Left ventricle myocardium superior (tissue), 1 donor: ENCODE measurements at regions not wholly inside any gene's neighbourhood (a gene's known extent, or its start where the extent isn't known, plus 50 kb on each side); places are given as distances from the start of the nearest gene placed in this dataset.
A peak's percentile ranks its signal among the peaks of the same experiment; 100 is the strongest.
"Not testable (repeated sequence)": the region's sequence is repeated elsewhere in the genome, so short reads cannot be mapped to it uniquely, and the experiment has no call there.

ENCODE experiments used
- ATAC-seq: fragments of 200-7000 bp; cut with Tn5 transposase; one replicate; pipeline ENCODE4 v1.9.1; 2020; ENCODE audit warnings: mild to moderate bottlenecking, moderate library complexity
- DNase-seq: peaks from one replicate; pipeline ENCODE4 v3.0.0-alpha.2; 2020
- intact Hi-C: fragments of 100-400 bp; cut with micrococcal nuclease; formaldehyde crosslinking; loops from one replicate; pipeline ENCODE4 v1.11.0; 2022
- donor health status: DM: no; HTN: yes; CAD: no; lungs with severe emphysema.

DNA sequence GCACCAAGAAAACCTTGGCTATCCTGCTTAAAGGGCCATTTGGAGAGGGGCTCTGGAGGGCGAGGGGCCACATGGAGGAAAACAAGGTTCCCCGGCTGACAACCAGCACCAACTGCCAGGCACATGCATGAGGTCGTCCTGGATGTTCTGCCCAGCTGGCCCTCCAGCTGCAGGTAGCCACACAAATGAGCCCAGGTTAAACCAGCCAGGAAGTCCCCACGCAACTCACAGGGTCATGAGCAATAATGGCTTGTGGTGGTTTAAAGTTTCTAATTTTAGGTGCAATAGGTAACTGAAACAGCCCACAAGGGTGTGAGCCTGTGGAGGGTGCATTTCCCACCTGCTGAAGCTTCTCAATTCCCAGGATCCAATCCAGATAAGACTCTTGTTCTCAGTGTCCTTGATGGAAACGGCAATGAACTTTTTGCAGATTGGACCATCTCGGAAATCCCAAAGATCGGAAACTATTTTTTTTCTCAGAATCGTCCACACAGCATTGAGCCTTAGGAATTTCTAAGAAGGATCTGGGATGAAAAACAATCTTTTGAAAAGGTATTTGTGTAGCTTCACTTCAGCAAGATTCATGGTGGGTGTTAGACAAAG lies 123.2 kb downstream of the UNC93B1 start:
- ATAC-seq, DNase-seq, intact Hi-C loops: not testable (repeated sequence)

DNA sequence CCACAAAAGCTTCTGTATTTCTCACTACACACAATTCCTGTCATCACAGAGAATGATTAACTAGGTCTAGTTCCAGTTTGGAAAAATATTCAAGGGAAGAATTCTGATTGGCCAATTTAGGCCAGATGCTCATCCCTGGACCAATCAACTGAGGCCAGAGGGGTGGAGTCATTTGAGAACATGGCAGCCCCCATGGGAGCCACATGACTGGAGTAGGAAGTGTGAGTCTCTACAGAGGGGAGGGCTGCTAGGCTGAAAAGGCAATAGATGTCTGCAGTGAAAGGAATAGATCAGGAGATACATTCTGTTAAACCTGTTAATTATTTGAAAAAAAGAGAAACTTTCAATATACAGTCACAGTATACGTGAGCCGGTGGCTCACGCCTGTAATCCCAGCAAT lies 125.2 kb downstream of the UNC93B1 start:
- intact Hi-C loops, ATAC-seq, DNase-seq: not testable (repeated sequence)

DNA sequence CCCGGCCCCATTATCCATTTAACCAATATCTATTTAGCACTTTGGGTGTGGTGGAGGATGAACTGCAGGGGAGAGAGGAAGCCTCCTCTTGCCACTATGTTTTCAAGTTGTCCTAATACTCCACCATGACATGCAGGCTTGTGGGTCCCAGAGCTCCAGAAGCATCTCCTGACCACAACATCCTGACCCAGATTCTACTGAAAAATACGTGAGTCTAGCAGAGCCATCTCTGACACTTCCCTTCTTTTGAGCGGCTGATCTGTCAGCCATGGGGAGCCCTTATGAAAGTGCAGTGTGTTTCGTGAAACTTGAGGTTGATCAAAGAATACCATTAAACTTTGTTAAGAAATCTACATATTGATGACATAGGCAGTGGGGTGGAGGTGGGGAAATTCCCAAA lies 126.6 kb downstream of the UNC93B1 start:
- intact Hi-C loops, DNase-seq, ATAC-seq: not testable (repeated sequence)

DNA sequence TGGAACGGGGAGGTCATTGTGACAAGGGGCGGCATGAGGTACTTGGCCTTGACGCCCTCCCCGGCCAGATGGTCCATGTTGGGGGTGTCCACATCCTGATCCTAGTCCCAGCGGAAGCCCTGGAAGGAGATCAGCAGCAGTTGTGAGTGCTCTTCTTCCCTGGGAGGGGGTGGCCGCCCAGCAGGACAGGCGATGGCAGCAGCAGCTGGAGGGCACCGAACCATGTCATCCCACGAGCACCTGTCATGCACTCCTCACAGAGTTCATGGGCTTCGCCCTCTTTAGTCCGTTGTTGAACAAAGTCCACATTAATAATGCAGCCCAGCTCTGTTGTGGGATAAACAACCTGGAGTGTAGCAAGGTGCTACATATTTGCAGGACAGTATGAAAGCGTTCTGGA lies 130.7 kb downstream of the UNC93B1 start:
- ATAC-seq: not testable (repeated sequence)

DNA sequence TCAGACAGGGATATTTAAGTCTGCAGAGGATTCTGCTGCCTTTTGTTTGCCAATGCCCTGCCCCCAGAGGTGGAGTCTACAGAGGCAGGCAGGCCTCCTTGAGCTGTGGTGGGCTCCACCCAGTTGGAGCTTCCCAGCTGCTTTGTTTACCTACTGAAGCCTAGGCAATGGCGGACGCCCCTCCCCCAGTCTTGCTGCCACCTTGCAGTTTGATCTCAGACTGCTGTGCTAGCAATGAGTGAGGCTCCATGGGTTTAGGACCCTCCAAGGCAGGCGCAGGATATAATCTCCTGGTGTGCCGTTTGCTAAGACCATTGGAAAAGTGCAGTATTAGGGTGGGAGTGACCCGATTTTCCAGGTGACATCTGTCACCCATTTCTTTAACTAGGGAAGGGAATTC lies 132.7 kb downstream of the UNC93B1 start:
- ATAC-seq, intact Hi-C loops, DNase-seq: not testable (repeated sequence)

More for the DNA sequence above, 130.7 kb downstream of the UNC93B1 start:
- DNase-seq, intact Hi-C loops: not testable (repeated sequence)

DNA sequence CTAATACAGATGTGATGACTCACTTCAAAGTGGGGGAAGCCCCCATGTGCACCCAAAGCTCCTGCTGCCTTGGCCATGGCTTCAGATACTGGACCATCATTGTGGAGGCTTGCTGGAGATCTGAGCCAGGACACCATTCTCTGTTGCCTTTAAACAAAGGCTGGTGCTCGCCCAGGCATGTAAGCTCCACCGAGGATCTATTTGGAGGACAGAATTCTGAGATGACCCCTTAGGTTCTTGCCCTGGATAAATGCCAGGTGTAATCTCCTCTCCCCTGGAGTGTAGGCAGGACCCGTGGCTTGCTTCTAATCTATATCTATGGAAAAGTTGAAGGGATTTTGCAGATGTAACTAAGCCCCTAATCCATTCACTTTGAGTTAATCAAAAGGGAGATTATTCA lies 141.0 kb downstream of the UNC93B1 start:
- DNase-seq, ATAC-seq, intact Hi-C loops: not testable (repeated sequence)

DNA sequence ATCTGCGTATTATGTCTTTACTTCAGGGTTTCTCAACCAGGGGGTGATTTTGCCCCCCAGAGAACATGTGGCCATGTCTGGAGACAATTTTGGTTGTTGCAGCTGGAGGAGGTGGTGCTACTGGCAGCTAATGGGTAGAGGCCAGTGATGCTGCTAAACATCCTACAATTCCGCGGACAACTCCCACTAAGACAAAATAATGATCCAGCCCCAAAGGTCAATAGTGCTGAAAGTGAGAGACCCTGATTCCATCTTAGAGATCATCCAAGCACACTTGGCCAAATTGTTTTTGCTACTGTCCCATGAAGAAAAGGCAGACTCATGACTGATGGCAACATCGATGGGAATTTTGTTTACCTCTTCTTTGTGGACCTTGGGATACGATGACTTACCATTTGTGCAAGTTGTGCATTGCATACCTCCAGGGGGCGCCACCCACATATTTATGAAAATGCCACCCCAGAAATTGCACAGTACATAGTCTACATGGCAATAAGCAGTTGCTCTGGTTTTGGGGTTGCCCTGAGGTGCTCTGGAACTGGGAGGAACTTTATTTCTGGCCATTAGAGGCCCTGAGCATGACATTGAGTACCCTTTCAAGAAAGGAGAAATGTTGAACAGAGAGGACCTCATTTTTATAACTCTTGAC lies 144.3 kb downstream of the UNC93B1 start:
- ATAC-seq, intact Hi-C loops, DNase-seq: not testable (repeated sequence)

DNA sequence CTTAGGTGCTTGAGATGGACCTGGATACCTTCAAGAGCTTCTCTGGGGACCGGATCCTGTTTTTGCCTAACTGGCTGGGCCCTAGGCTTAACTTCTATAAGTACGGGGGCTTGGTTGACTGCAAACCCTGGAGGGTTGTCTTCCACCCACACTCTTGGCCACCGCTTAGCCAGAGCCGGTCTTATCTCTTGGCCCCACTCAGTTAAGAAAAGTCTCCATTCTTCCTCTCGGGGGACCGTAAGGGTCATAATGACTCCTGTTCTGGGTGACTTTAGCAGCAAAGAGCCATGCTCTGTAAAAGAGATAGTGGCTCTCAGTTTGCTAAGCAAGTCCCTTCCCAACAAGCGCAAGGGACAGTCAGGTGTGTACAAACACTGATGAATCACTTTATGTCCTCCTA lies 153.2 kb downstream of the UNC93B1 start:
- DNase-seq, intact Hi-C loops, ATAC-seq: not testable (repeated sequence)

DNA sequence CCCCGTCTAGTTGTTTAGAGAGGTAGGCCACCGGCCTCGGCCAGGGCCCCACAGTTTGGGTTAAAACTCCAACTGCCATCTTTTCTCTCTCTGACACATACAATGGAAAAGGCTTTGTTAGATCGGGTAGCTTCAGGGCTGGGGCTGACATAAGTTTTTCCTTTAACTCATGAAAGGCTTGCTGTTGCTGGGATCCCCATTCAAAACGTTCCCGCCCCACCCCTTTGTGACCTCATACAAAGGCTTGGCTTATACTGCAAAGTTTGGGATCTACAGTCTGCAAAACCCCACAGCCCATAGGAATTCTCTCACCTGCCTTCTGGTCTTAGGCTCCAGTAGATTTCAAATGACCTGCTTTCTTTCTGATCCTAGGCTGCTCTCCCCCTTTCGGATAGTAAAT lies 154.1 kb downstream of the UNC93B1 start:
- intact Hi-C loops, DNase-seq, ATAC-seq: not testable (repeated sequence)

DNA sequence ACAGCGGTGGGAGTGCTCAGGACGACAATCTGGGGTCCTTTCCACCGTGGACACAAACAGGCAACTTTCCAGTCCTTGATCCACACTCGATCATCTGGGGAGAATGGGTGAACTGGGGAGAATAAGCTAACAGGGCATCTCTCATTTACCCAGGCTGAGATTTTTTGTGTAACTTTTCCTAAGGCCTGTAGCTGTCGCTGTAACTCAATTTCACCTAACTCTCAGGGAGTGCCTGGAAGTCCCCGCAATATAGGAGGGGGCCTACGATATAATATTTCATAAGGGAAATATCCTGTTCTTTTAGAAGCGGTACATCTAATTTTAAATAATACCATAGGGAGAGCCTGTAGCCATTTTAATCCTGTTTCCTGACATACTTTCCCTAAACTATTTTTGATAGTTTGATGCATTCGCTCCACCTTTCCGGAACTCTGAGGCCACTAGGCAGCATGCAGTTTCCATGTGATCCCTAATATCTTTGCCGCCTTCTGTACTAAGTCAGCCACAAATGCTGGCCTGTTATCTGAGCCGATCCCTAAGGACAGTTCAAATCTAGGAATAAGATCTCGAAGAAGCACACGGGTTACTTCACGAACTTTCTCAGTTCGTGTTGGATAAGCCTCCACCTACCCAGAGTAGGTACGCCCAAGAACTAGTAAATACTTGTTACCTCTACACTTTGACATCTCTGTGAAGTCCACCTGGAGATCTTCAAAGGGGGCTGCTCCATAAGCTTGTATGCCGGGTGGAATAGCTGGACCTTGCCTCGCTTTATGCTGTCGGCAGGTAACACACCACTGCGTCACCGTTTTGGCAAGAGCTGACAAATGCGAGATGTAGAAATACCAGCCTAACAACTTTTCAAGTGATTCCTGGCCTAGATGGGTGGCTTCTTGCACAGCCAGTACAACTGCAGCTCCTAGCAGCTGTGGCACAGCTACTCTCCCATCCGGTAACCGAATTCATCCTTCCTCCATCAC lies 155.7 kb downstream of the UNC93B1 start:
- ATAC-seq, DNase-seq, intact Hi-C loops: not testable (repeated sequence)

DNA sequence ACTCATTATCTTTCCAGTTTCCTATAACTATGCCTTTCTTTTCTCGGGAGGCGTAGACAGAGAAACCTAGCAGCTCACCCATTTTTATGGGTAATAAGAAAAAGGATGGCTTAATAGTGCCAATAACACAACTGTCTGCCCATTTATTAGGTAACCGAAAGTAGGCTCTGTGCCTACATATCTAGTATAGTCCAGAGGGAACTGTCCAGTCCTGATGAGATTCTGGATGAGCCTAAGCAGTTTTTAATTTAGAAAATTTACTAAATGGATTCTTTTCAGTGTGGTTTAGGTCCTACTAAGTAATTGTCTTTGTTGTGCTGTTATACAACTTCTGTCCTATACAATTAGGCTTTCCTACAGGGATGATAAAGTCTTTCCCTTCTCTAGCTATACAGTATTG lies 157.6 kb downstream of the UNC93B1 start:
- ATAC-seq, intact Hi-C loops, DNase-seq: not testable (repeated sequence)

DNA sequence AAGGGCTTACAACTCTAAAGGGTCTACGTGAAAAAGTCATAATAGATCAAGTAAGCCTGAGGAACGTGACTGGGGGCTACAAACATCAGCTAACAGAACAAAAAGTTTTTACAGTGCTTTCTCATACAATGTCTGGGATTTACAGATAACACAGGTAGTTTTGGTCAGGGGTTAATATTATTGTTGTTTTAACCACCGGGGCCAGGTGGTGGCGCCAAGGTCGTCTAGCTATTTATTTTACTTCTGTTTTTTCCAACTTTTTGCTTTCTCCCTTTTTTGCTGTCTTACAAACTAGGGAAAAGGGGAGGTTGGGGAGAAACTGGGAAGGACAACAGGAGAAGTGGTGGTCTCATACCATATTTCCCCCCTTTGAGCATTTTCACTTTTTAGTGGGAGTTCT lies 158.6 kb downstream of the UNC93B1 start:
- intact Hi-C loops: not testable (repeated sequence)

DNA sequence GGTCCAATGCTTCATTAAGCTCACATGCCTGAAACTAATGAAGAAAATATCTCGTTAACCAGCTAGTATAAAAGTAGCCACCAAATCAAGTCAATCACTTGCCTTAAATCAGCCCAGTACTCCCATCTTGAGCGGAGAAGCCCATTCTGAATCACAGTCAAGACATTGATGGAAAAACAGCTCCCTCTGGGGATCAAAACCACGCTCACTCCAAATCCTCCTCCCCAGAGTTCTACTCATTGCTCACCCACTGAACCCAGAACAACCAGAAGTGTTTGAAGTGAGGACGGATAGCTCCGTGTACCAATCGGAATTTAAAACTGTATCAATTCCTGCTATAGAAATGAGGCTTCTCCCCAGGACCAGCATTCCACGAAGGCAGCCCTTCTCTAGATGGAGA lies 163.3 kb downstream of the UNC93B1 start:
- ATAC-seq, intact Hi-C loops, DNase-seq: not testable (repeated sequence)

More for the DNA sequence above, 158.6 kb downstream of the UNC93B1 start:
- not testable (repeated sequence) for ATAC-seq, DNase-seq

DNA sequence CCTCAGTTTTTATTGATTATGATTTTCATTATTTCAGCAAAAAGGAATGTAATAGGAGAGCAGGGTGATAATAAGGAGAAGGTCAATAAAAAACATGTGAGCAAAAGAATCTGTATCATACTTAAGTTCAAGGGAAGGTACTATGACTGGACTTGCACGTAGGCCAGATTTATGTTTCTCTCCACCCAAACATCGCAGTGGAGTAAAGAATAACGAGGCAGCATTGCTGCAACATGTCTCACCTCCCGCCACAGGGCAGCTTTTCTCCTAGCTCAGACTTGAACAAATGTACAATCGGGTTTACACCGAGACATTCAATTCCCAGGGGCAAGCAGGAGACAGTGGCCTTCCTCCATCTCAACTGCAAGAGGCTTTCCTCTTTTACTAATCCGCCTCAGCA lies 155.7 kb upstream of the ALDH3B2 start:
- intact Hi-C loops, DNase-seq, ATAC-seq: not testable (repeated sequence)

DNA sequence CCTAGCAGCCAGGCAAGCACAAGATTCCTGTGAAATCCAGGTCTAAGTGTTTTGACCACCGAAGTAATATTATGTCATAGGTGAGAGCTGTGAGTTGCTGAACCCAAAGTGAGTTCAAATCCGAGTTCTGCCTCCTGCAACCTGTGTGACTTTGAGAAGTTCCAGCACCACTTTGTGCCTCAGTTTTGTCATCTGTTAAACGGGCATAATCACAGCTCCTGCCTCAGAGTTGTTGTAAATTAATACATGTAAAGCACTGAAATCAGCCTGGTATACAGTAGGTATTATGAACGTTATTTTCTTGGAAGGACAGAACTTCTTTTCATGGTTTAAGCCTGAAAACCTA lies 152.5 kb upstream of the ALDH3B2 start:
- intact Hi-C loops, DNase-seq, ATAC-seq: not testable (repeated sequence)

DNA sequence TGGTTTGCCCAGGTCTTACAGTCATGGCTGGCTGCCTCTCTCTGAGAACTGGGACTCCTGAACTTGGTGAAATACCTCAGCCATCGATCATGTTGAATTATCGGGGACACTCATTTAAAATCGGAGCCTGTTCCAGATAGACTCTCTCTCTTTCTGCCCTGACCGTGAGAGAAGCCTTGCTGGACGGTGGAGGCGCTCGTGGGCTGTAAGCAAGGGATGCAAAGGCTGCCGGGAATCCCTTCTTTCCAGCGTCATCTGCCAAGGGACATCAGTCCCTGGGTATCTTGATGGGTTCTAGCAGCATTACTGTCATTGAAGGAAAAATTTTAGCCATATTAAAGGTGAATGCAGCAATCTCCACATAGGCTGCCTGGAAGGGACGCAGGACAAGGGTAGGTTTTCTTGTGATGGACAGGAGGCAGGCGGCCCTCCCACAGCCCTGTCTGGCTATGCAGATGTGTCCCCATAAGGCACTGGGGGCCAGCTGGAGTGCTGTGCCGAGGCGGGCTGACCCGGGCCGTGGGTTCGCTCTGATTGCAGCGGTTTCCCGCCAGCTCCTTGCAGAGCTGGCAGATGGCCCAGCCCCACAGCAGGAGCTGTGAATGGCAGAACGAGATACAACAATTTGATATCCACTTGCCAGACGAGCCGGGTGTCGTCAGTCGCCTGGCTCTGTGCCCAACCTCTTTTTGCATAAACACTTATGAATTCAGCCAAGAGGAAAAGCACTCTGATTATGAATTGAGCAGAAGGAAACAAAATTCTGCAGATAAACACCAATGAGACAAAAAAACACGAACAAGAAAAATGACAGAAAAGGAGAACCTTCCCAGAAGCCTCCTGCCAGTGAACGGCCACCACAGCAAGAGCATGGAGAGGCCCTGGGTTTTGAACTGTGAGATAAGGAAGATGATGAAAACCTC lies 151.9 kb upstream of the ALDH3B2 start:
- peak; percentile 79 for DNase-seq
- intact Hi-C loops, ATAC-seq: not testable (repeated sequence)

DNA sequence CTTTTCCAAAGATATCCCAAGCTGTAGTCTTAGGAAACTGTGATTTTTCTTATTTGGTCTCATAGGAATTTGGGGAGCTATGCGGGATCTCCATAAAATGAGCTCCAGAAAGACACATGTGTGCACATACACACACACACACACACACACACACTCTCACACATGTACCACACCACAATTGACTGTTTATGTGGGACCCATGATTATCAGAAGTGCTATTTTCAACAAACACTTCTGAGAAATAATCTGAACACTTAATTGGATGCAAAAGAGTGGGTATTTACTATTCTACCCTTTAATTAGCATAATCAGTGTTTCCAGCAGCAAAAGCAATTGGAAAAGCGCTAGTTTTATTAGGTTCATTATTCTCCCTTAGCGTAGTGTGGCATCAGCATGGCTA lies 150.4 kb upstream of the ALDH3B2 start:
- DNase-seq, intact Hi-C loops, ATAC-seq: not testable (repeated sequence)

DNA sequence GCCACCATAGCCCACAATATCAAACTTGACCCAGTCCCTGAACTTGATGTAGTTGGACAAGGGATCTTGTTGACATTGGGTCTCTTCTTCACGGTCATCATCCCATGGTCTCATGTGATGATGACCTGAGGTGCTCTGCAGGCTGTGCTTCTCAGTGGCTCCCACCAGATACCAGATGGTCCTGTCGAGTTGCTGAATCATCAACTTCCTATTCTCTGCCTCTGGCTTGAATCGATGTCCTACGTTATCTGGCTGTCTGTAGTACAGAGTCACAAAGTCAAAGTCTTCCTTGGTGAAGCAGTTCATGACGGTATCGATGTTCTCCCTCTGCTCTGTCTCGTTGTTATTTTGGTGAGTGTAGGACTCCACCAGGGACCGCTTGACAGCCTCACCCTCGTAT lies 145.7 kb upstream of the ALDH3B2 start:
- no peak for ATAC-seq
- intact Hi-C loops: no loop called here
- no peak for DNase-seq
